HG02610 (cell line): ENCODE measurements at regions not wholly inside any gene's neighbourhood (a gene's known extent, or its start where the extent isn't known, plus 50 kb on each side); places are given as distances from the start of the nearest gene placed in this dataset.
"Not testable (repeated sequence)": the region's sequence is repeated elsewhere in the genome, so short reads cannot be mapped to it uniquely, and the experiment has no call there.

Experiments
- ATAC-seq: cut with Tn5 transposase; IDR thresholded peaks from one replicate; pipeline ENCODE4 v1.9.1; 2021; ENCODE audit warnings: mild to moderate bottlenecking, moderate library complexity; ENCODE audit not compliant: unreplicated experiment

- ATAC-seq = no peak
These were observed 258.6 kb downstream of the FAT4 start for GRCh38 chr4:125573368-125573767.

DNA sequence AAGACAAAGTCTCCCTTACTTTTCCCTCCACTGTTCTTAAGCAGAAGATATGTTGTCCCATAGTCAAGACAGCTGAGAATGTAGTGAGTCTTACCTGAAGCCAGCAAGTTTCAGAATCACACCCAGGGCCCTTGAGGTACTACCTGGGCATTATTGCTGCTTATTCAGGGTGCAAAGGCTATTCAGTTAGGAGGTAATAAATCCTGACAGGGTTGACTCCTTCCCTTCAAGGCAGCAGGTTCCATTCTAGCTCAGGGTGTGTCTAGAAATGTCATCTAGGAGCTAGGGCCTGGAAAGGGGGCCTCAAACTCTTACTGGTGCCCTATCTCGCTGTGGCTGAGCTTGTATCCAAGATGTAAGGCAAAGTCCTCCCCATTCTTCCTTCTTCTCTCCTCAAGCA is 259.0 kb downstream of the FAT4 start:
- ATAC-seq = no peak

GRCh38 chr4:125582302-125582701 is 267.5 kb downstream of the FAT4 start:
- no peak for ATAC-seq

- ATAC-seq = no peak
These were observed 275.4 kb downstream of the FAT4 start for GRCh38 chr4:125590158-125590557.

DNA sequence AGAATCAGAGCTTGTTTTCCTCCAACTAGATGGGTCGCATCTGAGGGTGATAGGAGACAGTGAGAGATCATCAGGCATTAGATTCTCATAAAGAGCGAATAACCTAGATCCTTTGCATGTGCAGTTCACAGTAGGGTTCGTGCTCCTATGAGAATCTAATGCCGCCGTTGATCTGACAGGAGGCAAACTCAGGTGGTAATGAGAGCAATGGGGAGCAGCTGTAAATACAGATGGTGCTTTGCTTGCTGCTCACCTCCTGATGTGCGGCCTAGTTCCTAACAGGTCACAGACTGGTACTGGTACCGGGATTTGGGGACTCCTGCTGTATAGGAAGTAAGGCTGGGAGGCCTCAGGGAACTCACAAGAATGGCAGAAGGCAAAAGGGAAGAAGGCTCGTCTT is 276.5 kb downstream of the FAT4 start:
- no peak for ATAC-seq

GRCh38 chr4:125594056-125594602 is 279.4 kb downstream of the FAT4 start:
- ATAC-seq = no peak

- ATAC-seq = not testable (repeated sequence)
These were observed 291.2 kb downstream of the FAT4 start for GRCh38 chr4:125605926-125606325.

- ATAC-seq = no peak
These were observed 305.5 kb downstream of the FAT4 start for GRCh38 chr4:125620066-125620860.

- no peak for ATAC-seq
These were observed 310.2 kb downstream of the FAT4 start for GRCh38 chr4:125624951-125625350.

DNA sequence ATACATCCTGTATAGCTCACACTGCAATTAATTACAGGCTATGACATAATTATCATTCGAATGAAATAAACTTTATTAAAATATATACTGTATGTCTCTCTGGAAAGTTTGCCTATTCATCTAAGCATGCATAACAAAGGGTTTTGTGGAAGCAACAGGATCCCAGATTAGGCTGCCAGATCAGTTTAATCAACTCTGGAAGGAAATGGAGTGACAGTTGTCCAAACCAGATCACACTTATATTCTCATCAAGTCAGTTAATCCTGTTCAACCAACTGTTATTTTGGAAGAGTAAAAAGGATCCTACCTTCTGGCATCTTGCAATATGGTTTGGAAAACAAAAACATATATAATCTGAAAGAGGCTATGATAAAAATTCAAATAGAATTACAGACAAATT is 312.2 kb downstream of the FAT4 start:
- no peak for ATAC-seq

DNA sequence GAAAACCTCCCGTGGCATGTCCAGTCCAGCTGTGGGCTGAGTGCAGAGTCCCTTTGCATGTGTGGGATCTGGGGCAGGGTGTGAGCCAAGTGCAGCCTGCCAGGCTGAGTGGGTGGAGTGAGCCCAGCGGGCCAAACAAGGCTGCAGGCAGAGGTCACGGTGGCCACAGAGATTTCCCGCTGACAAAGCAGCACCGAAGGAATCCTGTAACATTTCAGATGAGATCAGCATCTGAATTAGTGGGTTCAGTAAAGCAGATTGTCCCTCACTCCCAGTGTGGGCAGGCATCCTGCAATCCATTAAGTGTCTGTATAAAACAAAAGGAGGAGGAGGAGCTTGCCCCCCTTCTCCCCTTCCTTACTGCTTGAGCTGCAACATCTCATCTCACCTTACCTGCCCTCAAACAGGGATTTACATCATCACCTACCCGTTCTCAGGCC is 324.4 kb downstream of the FAT4 start:
- ATAC-seq = no peak

DNA sequence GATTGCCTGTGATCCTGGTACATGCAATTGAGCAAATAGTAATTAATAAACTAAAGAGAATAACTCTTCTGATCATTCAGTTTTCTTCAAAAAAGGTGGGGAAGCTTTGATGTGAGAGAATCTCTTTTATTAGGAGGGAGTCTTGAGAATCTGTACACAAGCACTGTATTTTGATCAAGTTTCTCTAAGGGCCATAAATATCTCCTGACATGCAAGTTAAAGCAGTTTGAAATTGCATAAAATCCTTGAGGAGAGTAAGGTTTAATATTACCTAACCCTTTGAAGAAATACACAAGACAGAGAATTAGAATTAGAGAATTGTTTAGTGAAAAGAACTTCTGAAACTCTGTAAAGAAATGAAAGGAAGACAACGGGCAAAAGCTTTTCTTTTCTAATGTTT is 326.9 kb downstream of the FAT4 start:
- ATAC-seq = no peak

GRCh38 chr4:125642645-125643044 is 327.9 kb downstream of the FAT4 start:
- ATAC-seq = no peak

- no peak for ATAC-seq
These were observed 334.7 kb downstream of the FAT4 start for GRCh38 chr4:125649452-125649851.

DNA sequence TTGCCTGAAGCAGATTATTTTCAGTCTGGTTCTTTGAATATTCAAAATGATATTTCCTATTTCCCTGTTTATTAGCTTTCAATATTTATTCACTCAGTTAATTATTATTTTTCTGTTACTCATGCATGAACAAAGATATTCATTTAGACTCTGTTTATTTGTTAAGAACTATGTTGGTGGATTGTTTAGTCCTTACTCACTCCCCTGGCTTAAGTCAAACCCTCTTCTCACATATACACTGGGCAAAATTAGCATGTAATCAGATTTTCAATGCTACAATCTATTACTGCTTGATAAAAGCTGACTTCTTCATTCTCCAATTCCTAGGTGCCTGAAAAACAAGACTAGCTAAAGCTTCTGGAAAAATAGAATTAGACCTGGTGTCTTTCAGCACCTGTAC is 335.8 kb downstream of the FAT4 start:
- no peak for ATAC-seq

DNA sequence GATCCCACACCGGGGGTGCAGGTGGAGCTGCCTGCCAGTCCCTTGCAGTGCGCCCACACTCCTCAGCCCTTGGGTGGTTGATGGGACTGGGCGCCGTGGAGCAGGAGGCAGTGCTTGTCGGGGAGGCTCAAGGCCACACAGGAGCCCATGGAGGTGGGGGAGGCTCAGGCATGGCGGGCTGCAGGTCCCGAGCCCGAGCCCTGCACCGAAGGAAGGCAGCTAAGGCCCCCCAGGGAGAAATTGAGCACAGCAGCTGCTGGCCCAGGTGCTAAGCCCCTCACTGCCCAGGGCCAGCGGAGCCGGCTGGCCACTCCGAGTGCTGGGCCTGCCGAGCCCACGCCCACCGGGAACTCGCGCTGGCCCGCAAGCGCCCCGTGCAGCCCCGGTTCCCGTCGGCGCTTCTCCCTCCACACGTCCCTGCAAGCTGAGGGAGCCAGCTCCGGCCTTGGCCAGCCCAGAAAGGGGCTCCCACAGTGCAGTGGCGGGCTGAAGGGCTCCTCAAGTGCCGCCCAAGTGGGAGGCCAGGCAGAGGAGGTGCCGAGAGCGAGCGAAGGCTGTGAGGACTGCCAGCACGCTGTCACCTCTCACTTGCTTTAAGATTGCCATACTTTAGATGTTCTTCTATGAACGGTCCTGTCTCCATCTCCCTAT is 337.1 kb downstream of the FAT4 start:
- not testable (repeated sequence) for ATAC-seq

- ATAC-seq = no peak
These were observed 344.0 kb downstream of the FAT4 start for GRCh38 chr4:125658773-125659172.

GRCh38 chr4:125663896-125664767 is 349.4 kb downstream of the FAT4 start:
- no peak for ATAC-seq

GRCh38 chr4:125666635-125667034 is 351.9 kb downstream of the FAT4 start:
- no peak for ATAC-seq

DNA sequence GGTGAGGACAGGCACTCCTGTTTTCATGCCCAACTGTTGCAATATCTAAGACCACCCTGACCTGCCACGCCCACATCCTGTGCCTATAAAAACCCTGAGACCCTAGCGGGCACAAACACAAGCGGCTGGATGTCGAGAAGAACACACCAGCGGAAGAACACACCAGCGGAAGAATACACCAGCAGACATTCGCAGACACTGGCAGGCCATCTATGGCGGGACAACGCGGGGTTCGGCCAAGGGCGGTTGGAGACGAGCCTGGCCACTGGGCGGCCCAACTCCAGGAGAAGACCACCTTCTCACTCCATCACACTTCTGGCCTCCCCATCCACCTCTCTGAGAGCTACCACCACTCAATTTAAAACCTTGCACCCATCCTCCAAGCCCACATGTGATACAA is 361.4 kb downstream of the FAT4 start:
- ATAC-seq = no peak

DNA sequence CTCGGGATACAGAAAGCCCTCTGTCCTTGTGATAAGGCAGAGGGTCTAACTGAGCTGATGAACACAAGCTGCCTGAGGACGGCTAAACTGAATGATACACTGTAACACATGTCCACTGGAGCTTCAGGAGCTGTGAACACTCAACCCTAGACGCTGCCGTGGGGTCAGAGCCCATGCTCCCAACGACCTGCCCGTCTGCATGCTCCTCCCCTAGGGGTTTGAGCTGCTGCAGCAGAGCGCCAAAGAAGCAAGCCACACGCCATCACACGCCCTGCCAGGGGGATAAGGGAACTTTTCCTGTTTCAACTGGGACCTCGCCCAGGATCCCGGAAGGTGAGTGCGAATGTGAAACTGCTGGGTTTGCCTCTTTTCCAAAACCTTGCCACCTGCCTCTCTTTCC is 361.8 kb downstream of the FAT4 start:
- no peak for ATAC-seq
